Neural progenitor cell (in vitro differentiated cells): ENCODE measurements at regions not wholly inside any gene's neighbourhood (a gene's known extent, or its start where the extent isn't known, plus 50 kb on each side); places are given as distances from the start of the nearest gene placed in this dataset.

Experiments
- DNase-seq: peaks from one replicate; pipeline ENCODE4 v3.0.0-alpha.2; 2016; ENCODE audit warnings: low spot score
- H2AFZ ChIP-seq: fragments of 200-600 bp; sonication (generic); replicated peaks from 2 replicates; pipeline ENCODE4 v1.6.1; 2016; ENCODE audit warnings: antibody characterized with exemption
- H3F3A ChIP-seq: fragments of 200-600 bp; sonication (generic); 2 replicates; pipeline ENCODE4 v1.6.1; 2016; ENCODE audit warnings: antibody characterized with exemption, low read depth
- H3K27ac ChIP-seq: fragments of 200-600 bp; sonication (generic); 2 replicates; pipeline ENCODE4 v1.5.1; 2016; ENCODE audit warnings: mild to moderate bottlenecking
- H3K27me3 ChIP-seq: fragments of 200-600 bp; sonication (generic); 2 replicates; pipeline ENCODE4 v1.6.1; 2016; ENCODE audit warnings: mild to moderate bottlenecking, moderate library complexity
- H3K36me3 ChIP-seq: fragments of 200-600 bp; sonication (generic); 2 replicates; pipeline ENCODE4 v1.5.1; 2016
- H3K4me1 ChIP-seq: fragments of 200-600 bp; sonication (generic); 2 replicates; pipeline ENCODE4 v1.6.1; 2016; ENCODE audit warnings: mixed run types
- H3K4me2 ChIP-seq: fragments of 200-600 bp; sonication (generic); 2 replicates; pipeline ENCODE4 v1.6.1; 2016
- H3K4me3 ChIP-seq: fragments of 200-600 bp; sonication (generic); 2 replicates; pipeline ENCODE4 v1.5.1; 2016
- H3K79me2 ChIP-seq: fragments of 200-600 bp; sonication (generic); 2 replicates; pipeline ENCODE4 v1.6.1; 2016; ENCODE audit warnings: low read depth
- H3K9ac ChIP-seq: fragments of 200-600 bp; sonication (generic); 2 replicates; pipeline ENCODE4 v1.6.1; 2016
- H3K9me3 ChIP-seq: fragments of 200-600 bp; sonication (generic); 2 replicates; pipeline ENCODE4 v1.5.1; 2016; ENCODE audit warnings: low read depth
- H4K20me1 ChIP-seq: fragments of 200-600 bp; sonication (generic); 2 replicates; pipeline ENCODE4 v1.6.1; 2016; ENCODE audit warnings: low read depth
- H3K27ac Mint-ChIP-seq: 3 replicates; pipeline ENCODE4 v1.8.0; 2021; ENCODE audit warnings: mixed read lengths
- H3K27me3 Mint-ChIP-seq: 2 replicates; pipeline ENCODE4 v1.8.0; 2022; ENCODE audit warnings: low read depth, mild to moderate bottlenecking, inconsistent platforms, moderate library complexity, mixed read lengths; ENCODE audit not compliant: insufficient read depth
- H3K36me3 Mint-ChIP-seq: 3 replicates; pipeline ENCODE4 v1.8.0; 2021; ENCODE audit warnings: mixed read lengths
- H3K4me1 Mint-ChIP-seq: 3 replicates; pipeline ENCODE4 v1.8.0; 2021; ENCODE audit warnings: mixed read lengths
- H3K4me3 Mint-ChIP-seq: 3 replicates; pipeline ENCODE4 v1.8.0; 2021; ENCODE audit warnings: mild to moderate bottlenecking, moderate library complexity, mixed read lengths
- H3K9me3 Mint-ChIP-seq: 3 replicates; pipeline ENCODE4 v1.8.0; 2020; ENCODE audit warnings: mixed read lengths
- EZH2 ChIP-seq: fragments of 200-600 bp; sonication (generic); IDR thresholded peaks from 2 replicates; pipeline ENCODE4 v1.6.1; 2017; ENCODE audit warnings: antibody characterized with exemption, mild to moderate bottlenecking, moderate library complexity
- EZH2phosphoT487 ChIP-seq: fragments of 200-600 bp; sonication (generic); IDR thresholded peaks from 2 replicates; pipeline ENCODE4 v1.6.1; 2017; ENCODE audit warnings: antibody characterized with exemption
- TF ChIP-seq, protein P1 (sequence below): fragments of 200-600 bp; sonication (generic); IDR thresholded peaks from 2 replicates; pipeline ENCODE4 v1.5.1; 2017; ENCODE audit warnings: antibody characterized with exemption, mild to moderate bottlenecking

DNA sequence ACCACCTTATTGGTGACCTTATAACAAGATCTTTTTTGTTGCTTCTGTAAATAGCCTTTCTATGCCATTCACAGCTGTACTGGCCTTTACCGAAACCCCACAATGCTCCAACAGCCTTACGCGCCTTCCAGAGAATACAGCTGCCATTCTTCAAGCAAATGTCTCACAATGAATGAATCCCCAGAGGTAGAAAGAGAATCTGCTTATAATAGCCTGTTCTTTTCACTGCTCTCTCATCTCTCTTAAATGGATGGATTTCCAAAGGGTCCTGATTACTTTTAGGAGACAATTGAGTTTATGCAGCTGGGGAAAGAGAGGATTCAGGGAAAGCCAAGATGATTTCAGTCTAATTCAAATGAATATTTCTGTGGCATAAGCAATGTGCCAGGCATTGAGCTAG is 183.1 kb upstream of the PDE1C start:
- no peak for TF ChIP-seq EZH2
- TF ChIP-seq, protein P1, sequence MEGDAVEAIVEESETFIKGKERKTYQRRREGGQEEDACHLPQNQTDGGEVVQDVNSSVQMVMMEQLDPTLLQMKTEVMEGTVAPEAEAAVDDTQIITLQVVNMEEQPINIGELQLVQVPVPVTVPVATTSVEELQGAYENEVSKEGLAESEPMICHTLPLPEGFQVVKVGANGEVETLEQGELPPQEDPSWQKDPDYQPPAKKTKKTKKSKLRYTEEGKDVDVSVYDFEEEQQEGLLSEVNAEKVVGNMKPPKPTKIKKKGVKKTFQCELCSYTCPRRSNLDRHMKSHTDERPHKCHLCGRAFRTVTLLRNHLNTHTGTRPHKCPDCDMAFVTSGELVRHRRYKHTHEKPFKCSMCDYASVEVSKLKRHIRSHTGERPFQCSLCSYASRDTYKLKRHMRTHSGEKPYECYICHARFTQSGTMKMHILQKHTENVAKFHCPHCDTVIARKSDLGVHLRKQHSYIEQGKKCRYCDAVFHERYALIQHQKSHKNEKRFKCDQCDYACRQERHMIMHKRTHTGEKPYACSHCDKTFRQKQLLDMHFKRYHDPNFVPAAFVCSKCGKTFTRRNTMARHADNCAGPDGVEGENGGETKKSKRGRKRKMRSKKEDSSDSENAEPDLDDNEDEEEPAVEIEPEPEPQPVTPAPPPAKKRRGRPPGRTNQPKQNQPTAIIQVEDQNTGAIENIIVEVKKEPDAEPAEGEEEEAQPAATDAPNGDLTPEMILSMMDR, result no peak
- peak; percentile 90 for TF ChIP-seq EZH2phosphoT487
- Histone ChIP-seq H3K27me3 (peaks cover 19% of the 10 kb centered on the region), H4K20me1 (peaks cover 4% of the 10 kb centered on the region), H3K4me1 (peaks cover 15% of the 10 kb centered on the region), H3K4me3 (no peak overlapping the region), H3F3A (no peaks in the 10 kb centered on the region), H3K9me3 (no peaks in the 10 kb centered on the region), H3K27ac (no peak overlapping the region), H3K36me3 (no peaks in the 10 kb centered on the region), H3K9ac (no peak overlapping the region), H2AFZ (no peak overlapping the region), H3K79me2 (no peaks in the 10 kb centered on the region), H3K4me2 (peak overlapping the region; percentile 14)
- H3K27ac Mint-ChIP-seq, result no peak overlapping the region
- peak; percentile 59 for DNase-seq
- H3K4me1 Mint-ChIP-seq, result peaks cover 19% of the 10 kb centered on the region
- H3K9me3 Mint-ChIP-seq, result no peaks in the 10 kb centered on the region
- no peaks in the 10 kb centered on the region for H3K36me3 Mint-ChIP-seq
- H3K4me3 Mint-ChIP-seq, result no peak overlapping the region
- H3K27me3 Mint-ChIP-seq, result no peaks in the 10 kb centered on the region

DNA sequence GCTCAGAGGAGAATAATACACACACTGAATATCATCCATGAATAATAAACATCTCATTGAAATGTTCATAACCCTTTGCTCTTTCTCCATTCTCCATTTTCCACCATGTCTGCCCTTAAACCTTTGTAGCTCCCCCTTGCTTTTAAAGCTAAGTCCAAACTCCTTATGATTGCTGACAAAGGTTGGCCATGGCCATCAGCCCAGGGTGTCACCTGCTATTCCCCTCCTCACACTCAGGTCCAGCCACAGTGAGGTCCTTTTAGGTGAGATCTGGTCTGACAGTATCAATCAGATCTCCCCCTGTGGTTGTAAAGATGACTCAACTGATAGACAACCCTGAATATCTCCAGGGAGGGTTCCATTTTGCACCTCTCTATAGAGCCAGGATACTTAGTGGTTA is 181.5 kb upstream of the PDE1C start:
- no peak for DNase-seq
- Mint-ChIP-seq H3K36me3 (no peaks in the 10 kb centered on the region), H3K4me3 (no peak overlapping the region), H3K9me3 (no peaks in the 10 kb centered on the region), H3K27ac (no peak overlapping the region), H3K4me1 (peaks cover 19% of the 10 kb centered on the region), H3K27me3 (no peaks in the 10 kb centered on the region)
- Histone ChIP-seq H3K27ac (no peak overlapping the region), H3K4me2 (no peak overlapping the region), H3K4me1 (peaks cover 15% of the 10 kb centered on the region), H3K79me2 (no peaks in the 10 kb centered on the region), H2AFZ (no peak overlapping the region), H3K9me3 (no peaks in the 10 kb centered on the region), H3K36me3 (no peaks in the 10 kb centered on the region), H3F3A (no peaks in the 10 kb centered on the region), H4K20me1 (peaks cover 4% of the 10 kb centered on the region), H3K4me3 (no peak overlapping the region), H3K9ac (no peak overlapping the region), H3K27me3 (peaks cover 22% of the 10 kb centered on the region)
- no peak for TF ChIP-seq EZH2
- TF ChIP-seq EZH2phosphoT487, result no peak
- TF ChIP-seq, protein P1, result no peak

DNA sequence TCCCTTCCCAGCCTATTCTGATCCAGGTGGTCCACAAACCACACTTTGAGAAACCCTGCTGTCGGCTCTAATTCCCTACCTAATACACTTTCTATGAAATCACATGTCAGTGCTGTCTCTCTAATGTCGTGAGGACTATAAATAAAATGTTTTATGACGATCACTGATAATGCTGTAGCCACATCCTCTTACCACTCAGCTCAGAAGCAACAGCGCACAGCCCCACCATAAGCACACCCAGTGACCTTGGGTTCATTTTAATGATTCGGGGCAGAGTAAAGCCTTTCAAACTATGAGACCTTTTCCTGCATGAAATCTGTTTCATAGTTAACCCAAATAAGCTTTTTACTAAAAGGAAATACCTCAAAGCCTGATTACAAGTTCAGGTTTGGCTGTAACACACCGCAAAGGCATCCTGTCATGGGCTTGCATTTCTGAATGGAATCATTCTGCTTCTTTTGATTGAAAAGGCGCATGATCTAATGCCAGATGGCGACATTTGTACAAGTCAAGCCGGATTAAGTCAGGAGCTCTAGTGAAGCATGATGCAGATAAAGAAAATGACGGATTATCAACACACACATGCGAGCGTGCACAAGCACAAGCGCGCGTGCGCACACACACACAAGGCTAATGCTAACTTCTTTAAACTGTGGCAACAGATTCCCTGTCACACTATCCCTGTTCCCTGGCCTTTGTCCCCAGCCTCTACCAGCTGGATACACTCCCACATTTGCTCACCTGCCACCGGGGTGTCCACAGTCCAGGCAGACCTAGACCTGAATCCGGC is 180.5 kb upstream of the PDE1C start:
- Histone ChIP-seq H3K27me3 (peaks cover 22% of the 10 kb centered on the region), H3F3A (no peaks in the 10 kb centered on the region), H3K9ac (no peak overlapping the region), H3K4me1 (peaks cover 15% of the 10 kb centered on the region), H4K20me1 (peaks cover 4% of the 10 kb centered on the region), H3K4me2 (no peak overlapping the region), H3K79me2 (no peaks in the 10 kb centered on the region), H2AFZ (no peak overlapping the region), H3K36me3 (no peaks in the 10 kb centered on the region), H3K27ac (no peak overlapping the region), H3K9me3 (no peaks in the 10 kb centered on the region), H3K4me3 (no peak overlapping the region)
- no peaks in the 10 kb centered on the region for H3K9me3 Mint-ChIP-seq
- DNase-seq, result no peak
- H3K4me1 Mint-ChIP-seq, result peaks cover 19% of the 10 kb centered on the region
- H3K36me3 Mint-ChIP-seq, result no peaks in the 10 kb centered on the region
- H3K4me3 Mint-ChIP-seq, result no peak overlapping the region
- no peaks in the 10 kb centered on the region for H3K27me3 Mint-ChIP-seq
- TF ChIP-seq EZH2phosphoT487 (no peak), EZH2 (no peak)
- TF ChIP-seq, protein P1, result no peak
- H3K27ac Mint-ChIP-seq, result peak overlapping the region; percentile 58
